Lower lobe of right lung (tissue), 2 donors: ENCODE measurements at regions not wholly inside any gene's neighbourhood (a gene's known extent, or its start where the extent isn't known, plus 50 kb on each side); places are given as distances from the start of the nearest gene placed in this dataset.
"Not testable (repeated sequence)": the region's sequence is repeated elsewhere in the genome, so short reads cannot be mapped to it uniquely, and the experiment has no call there.

Source experiments
- ATAC-seq, 2 donors: fragments of 200-7000 bp; cut with Tn5 transposase; one replicate each; pipeline ENCODE4 v1.9.1; 2020 to 2022; ENCODE audit warnings: mild to moderate bottlenecking in 2 of 2, moderate library complexity in 2 of 2
- DNase-seq: peaks from one replicate; pipeline ENCODE4 v3.0.0-alpha.2; 2020
- H3K27ac ChIP-seq: fragments of 200-600 bp; one replicate; pipeline ENCODE4 v1.8.0; 2022
- H3K27me3 ChIP-seq: fragments of 200-600 bp; one replicate; pipeline ENCODE4 v1.8.0; 2022; ENCODE audit warnings: low read depth
- H3K36me3 ChIP-seq: fragments of 200-600 bp; one replicate; pipeline ENCODE4 v1.8.0; 2022; ENCODE audit warnings: mild to moderate bottlenecking
- H3K4me1 ChIP-seq: fragments of 200-600 bp; one replicate; pipeline ENCODE4 v1.8.0; 2022
- H3K4me3 ChIP-seq: fragments of 200-600 bp; one replicate; pipeline ENCODE4 v1.8.0; 2022; ENCODE audit warnings: mild to moderate bottlenecking
- H3K9me3 ChIP-seq: fragments of 200-600 bp; one replicate; pipeline ENCODE4 v1.8.0; 2022
- CTCF ChIP-seq: fragments of 200-600 bp; IDR thresholded peaks from one replicate; pipeline ENCODE4 v1.8.0; 2022; ENCODE audit warnings: antibody characterized with exemption, mild to moderate bottlenecking
- intact Hi-C: fragments of 100-400 bp; cut with DNase I; formaldehyde crosslinking; loops from one replicate; pipeline ENCODE4 v1.11.0; 2022
- donor health status: DM: no; HTN: yes; CAD: no; lungs with severe emphysema.

- no peak for DNase-seq
- no peaks in the 10 kb centered on the region for H3K4me1 ChIP-seq
- H3K27ac ChIP-seq: no peak overlapping the region
- no peaks in the 10 kb centered on the region for H3K27me3 ChIP-seq
- no peaks in the 10 kb centered on the region for H3K9me3 ChIP-seq
- no peak overlapping the region for H3K4me3 ChIP-seq
- no peaks in the 10 kb centered on the region for H3K36me3 ChIP-seq
- TF ChIP-seq CTCF: no peak
- no peak for ATAC-seq
- intact Hi-C loops: no loop called here
Measured at GRCh38 chr4:117162976-117163375, 77.6 kb upstream of the TRAM1L1 start.

DNA sequence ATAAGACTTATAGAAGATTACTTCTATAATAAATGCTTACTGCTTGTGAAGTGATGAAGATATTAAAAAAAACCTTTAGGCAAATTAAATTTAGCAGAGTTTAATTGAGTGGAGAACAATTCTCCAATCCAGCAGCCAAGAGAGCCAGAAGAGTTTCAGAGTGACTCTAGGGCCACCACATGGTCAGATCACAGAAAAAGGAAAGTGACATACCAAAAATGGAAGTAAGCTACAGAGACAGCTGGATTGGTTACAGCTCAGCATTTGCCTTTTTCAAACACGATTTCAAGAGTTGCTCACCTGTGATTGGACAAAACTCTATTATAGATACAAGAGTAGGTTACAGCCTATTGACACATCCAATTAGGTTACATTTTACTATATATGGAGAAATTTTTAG, 79.0 kb upstream of the TRAM1L1 start:
- no peaks in the 10 kb centered on the region for H3K27me3 ChIP-seq
- intact Hi-C loops: no loop called here
- DNase-seq (no peak), ATAC-seq (no peak)
- H3K4me1 ChIP-seq: no peaks in the 10 kb centered on the region
- no peak for TF ChIP-seq CTCF
- H3K4me3 ChIP-seq: no peak overlapping the region
- no peaks in the 10 kb centered on the region for H3K36me3 ChIP-seq
- no peaks in the 10 kb centered on the region for H3K9me3 ChIP-seq
- H3K27ac ChIP-seq: no peak overlapping the region

- H3K27me3 ChIP-seq, H3K4me1 ChIP-seq, intact Hi-C loops, H3K4me3 ChIP-seq, ATAC-seq, DNase-seq, H3K36me3 ChIP-seq, H3K27ac ChIP-seq, H3K9me3 ChIP-seq: not testable (repeated sequence)
Measured at GRCh38 chr4:117175369-117175768, 90.0 kb upstream of the TRAM1L1 start.

DNA sequence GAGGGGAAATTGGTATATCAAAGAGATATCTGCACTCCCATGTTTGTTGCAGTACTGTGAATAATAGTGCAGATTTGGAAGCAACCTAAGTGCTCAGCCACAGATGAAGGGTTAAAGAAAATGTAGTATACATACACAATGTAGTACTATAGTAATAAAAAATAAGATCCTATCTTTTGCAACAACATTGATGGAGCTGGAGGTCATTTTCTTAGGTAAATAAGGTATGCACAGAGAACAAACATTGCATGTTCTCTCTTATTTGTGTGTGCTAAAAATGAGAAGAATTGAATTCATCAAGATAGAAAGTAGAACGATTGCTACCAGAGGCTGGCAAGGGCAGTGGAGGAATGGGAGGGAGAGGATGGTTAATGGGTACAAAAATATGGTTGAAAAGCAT, 117.9 kb upstream of the TRAM1L1 start:
- intact Hi-C loops: no loop called here
- no peak for TF ChIP-seq CTCF
- no peak overlapping the region for H3K4me3 ChIP-seq
- H3K9me3 ChIP-seq: no peaks in the 10 kb centered on the region
- ATAC-seq (no peak), DNase-seq (no peak)
- H3K4me1 ChIP-seq: no peaks in the 10 kb centered on the region
- no peaks in the 10 kb centered on the region for H3K27me3 ChIP-seq
- no peak overlapping the region for H3K27ac ChIP-seq
- H3K36me3 ChIP-seq: no peaks in the 10 kb centered on the region

DNA sequence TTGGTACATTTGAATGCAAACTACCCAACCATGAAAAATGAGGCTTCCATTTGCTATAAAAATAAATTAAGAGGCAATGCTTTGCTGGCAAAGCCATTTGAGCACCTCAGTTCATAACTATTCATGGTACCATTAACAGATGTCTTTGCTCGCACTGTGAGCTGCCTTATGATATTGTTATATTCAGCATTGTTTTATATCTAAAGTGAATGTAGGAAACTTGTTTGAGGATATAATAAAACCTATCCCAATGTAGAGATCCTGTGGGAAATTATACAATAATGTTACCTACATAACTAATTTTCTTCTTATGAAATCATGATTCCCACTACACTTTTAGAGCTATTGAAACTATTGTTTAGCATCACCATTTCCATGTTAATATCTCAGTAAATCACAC, 125.2 kb upstream of the TRAM1L1 start:
- intact Hi-C loops: no loop called here
- Histone ChIP-seq H3K36me3 (no peaks in the 10 kb centered on the region), H3K27me3 (no peaks in the 10 kb centered on the region), H3K4me3 (no peak overlapping the region), H3K27ac (no peak overlapping the region), H3K9me3 (no peaks in the 10 kb centered on the region), H3K4me1 (no peaks in the 10 kb centered on the region)
- ATAC-seq (no peak), DNase-seq (no peak)
- TF ChIP-seq CTCF: no peak

DNA sequence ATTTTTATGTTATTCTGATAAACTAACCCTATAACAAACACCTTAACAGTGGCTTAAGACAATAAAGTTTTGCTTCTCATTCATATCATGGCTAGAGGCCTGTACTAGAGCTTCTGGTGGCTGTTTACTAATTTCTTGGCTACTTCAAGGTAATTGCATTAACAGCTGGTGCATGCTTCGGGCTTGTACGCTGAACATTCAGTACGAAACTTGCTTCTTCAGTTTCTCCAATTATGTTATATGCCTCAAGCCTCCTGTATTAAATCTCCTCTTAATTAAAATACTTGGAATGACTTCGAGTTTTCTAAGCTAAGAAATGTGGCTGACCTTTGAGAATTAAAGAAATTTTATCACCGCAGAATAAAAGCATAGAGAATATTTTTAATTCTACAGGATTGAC, 138.9 kb upstream of the TRAM1L1 start:
- no peaks in the 10 kb centered on the region for H3K9me3 ChIP-seq
- no peaks in the 10 kb centered on the region for H3K36me3 ChIP-seq
- ATAC-seq (no peak), DNase-seq (no peak)
- no peaks in the 10 kb centered on the region for H3K27me3 ChIP-seq
- intact Hi-C loops: no loop called here
- H3K4me3 ChIP-seq: no peak overlapping the region
- no peak for TF ChIP-seq CTCF
- H3K27ac ChIP-seq: no peak overlapping the region
- H3K4me1 ChIP-seq: no peaks in the 10 kb centered on the region
